Left ventricle myocardium inferior (tissue), 1 donor: ENCODE measurements at regions not wholly inside any gene's neighbourhood (a gene's known extent, or its start where the extent isn't known, plus 50 kb on each side); places are given as distances from the start of the nearest gene placed in this dataset.

Source experiments
- DNase-seq: peaks from one replicate; pipeline ENCODE4 v3.0.0-alpha.2; 2020
- H3K27ac ChIP-seq: fragments of 200-600 bp; replicated peaks from 2 replicates; pipeline ENCODE4 v1.8.0; 2021
- H3K27me3 ChIP-seq: fragments of 200-600 bp; 2 replicates; pipeline ENCODE4 v1.8.0; 2021; ENCODE audit warnings: low read depth
- H3K36me3 ChIP-seq: fragments of 200-600 bp; 2 replicates; pipeline ENCODE4 v1.8.0; 2021
- H3K4me1 ChIP-seq: fragments of 200-600 bp; 2 replicates; pipeline ENCODE4 v1.8.0; 2021
- H3K4me3 ChIP-seq: fragments of 200-600 bp; 2 replicates; pipeline ENCODE4 v1.8.0; 2021; ENCODE audit warnings: mild to moderate bottlenecking, moderate library complexity
- H3K9me3 ChIP-seq: fragments of 200-600 bp; replicated peaks from 2 replicates; pipeline ENCODE4 v1.8.0; 2021
- CTCF ChIP-seq: fragments of 200-600 bp; IDR thresholded peaks from 2 replicates; pipeline ENCODE4 v1.8.0; 2021; ENCODE audit warnings: antibody characterized with exemption, mild to moderate bottlenecking, borderline replicate concordance
- intact Hi-C: fragments of 100-400 bp; cut with micrococcal nuclease; formaldehyde crosslinking; loops from one replicate; pipeline ENCODE4 v1.11.0; 2022
- donor health status: DM: no; HTN: yes; CAD: no; lungs with severe emphysema.

- Histone ChIP-seq H3K27ac (no peak overlapping the region), H3K27me3 (peaks cover 70% of the 10 kb centered on the region), H3K36me3 (no peaks in the 10 kb centered on the region), H3K4me1 (no peaks in the 10 kb centered on the region), H3K9me3 (no peaks in the 10 kb centered on the region), H3K4me3 (no peak overlapping the region)
- no peak for TF ChIP-seq CTCF
- intact Hi-C loops: no loop called here
- DNase-seq: no peak
Measured at GRCh38 chr10:131396121-131397050, 84.9 kb upstream of the TCERG1L start.

- Histone ChIP-seq H3K4me3 (no peak overlapping the region), H3K36me3 (no peaks in the 10 kb centered on the region), H3K4me1 (no peaks in the 10 kb centered on the region), H3K27me3 (peaks cover 71% of the 10 kb centered on the region), H3K27ac (no peak overlapping the region), H3K9me3 (no peaks in the 10 kb centered on the region)
- DNase-seq: no peak
- no peak for TF ChIP-seq CTCF
- intact Hi-C loops: no loop called here
Measured at GRCh38 chr10:131398166-131398565, 86.6 kb upstream of the TCERG1L start.

GRCh38 chr10:131399981-131400380 lies 88.5 kb upstream of the TCERG1L start:
- intact Hi-C loops: no loop called here
- Histone ChIP-seq H3K36me3 (no peaks in the 10 kb centered on the region), H3K4me3 (no peak overlapping the region)

DNA sequence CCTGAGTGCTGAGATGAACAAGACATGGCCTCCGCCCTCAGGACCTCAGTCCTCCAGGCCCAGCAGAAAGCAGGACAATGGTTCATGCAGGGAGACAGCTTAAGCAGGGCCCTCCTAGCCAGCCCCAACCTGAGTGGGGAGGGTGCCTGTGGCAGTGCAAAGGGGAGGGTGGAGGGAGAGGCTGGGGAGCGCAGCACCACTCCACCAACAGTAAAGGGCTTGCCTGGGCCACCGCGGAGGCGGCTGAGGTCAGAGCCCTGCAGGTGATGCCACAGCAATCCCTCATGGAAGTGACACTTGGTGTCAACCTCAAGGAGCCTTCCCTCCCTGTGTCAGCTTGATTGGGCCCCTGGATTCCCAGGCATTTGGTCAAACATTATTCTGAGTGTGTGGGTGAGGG lies 89.0 kb upstream of the TCERG1L start:
- Histone ChIP-seq H3K4me3 (no peak overlapping the region), H3K9me3 (no peaks in the 10 kb centered on the region), H3K36me3 (no peaks in the 10 kb centered on the region), H3K27me3 (peaks cover 65% of the 10 kb centered on the region), H3K27ac (no peak overlapping the region), H3K4me1 (no peaks in the 10 kb centered on the region)
- DNase-seq: no peak
- TF ChIP-seq CTCF: no peak
- intact Hi-C loops: no loop called here

More at GRCh38 chr10:131399981-131400380, 88.5 kb upstream of the TCERG1L start:
- peaks cover 70% of the 10 kb centered on the region for H3K27me3 ChIP-seq
- no peak for TF ChIP-seq CTCF
- no peaks in the 10 kb centered on the region for H3K9me3 ChIP-seq
- no peaks in the 10 kb centered on the region for H3K4me1 ChIP-seq
- DNase-seq: no peak
- H3K27ac ChIP-seq: no peak overlapping the region

DNA sequence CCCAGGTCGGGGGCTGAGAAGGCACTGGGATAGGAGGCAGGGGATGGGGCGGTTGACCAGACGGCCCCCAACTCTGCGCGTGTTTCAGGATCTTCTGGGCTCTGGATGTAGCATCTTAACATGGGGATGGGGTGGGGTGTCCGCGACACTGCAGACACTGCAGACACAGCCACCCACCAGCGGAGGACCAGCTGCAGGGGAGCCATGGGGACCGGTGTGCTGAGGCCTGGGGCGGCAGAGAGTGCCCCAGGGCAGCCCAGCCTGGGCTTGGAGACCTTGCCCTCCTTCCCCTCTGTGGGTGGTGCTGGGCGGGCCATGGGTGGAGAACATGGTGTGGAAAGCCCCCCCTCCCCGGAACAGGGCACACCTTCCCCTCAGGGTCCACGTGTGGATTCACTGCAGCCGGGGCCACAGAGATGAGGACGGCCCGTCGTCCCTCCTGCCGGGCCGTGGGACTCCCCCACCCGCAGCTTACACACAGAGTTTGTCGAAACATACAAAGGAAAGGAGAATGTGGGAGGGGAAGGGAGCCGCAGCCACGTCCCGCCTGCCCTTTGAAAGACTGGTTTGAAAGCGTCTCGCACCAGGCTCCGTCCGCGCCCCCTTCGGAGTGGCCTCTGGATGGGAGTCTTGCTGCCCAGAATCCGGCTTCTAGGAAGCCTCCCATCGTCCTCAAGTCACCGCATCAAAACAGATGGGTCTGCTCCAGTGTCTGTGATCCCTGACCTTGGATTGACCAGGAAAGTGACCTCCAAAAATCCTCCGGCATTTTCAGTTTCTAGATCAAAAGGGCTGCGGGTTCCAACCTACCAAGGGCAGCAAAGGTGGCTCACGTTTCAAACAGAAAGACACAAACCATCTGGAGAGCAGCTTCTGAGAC lies 91.5 kb upstream of the TCERG1L start:
- DNase-seq: no peak
- Histone ChIP-seq H3K27me3 (peaks cover 71% of the 10 kb centered on the region), H3K36me3 (no peaks in the 10 kb centered on the region), H3K27ac (no peak overlapping the region), H3K4me3 (no peak overlapping the region), H3K9me3 (no peaks in the 10 kb centered on the region), H3K4me1 (no peaks in the 10 kb centered on the region)
- intact Hi-C loops: no loop called here
- TF ChIP-seq CTCF: no peak
